NOMO-1 treated with dmso at 0.1 percent for 144 hours (cell line): ENCODE measurements at regions not wholly inside any gene's neighbourhood (a gene's known extent, or its start where the extent isn't known, plus 50 kb on each side); places are given as distances from the start of the nearest gene placed in this dataset.
"Not testable (repeated sequence)": the region's sequence is repeated elsewhere in the genome, so short reads cannot be mapped to it uniquely, and the experiment has no call there.

Source experiments
- DNase-seq: peaks from one replicate; lab custom pipeline; 2025; ENCODE audit not compliant: unreplicated experiment; lab: John Stamatoyannopoulos, UW

GRCh38 chr2:81389203-81389602 is 1084.7 kb upstream of the LRRTM1 start:
- no peak for DNase-seq

DNA sequence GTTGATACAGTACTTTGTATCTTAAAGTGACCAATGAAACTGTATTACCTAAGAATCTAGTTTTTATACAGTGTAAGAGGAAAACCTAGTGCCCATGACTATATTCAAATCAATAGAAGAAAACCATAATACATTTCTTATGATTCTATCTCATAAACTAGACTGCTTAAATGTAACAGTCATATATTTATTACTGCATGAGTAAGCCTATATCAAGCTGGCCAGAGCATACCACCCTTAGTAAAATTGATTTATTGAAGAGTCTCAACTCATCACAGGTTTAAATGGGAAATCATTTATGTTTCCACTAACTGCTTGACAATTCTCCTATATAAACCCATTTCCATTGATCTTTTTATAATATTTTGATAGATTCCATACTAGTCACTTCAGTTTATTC is 1059.2 kb upstream of the LRRTM1 start:
- DNase-seq = no peak

DNA sequence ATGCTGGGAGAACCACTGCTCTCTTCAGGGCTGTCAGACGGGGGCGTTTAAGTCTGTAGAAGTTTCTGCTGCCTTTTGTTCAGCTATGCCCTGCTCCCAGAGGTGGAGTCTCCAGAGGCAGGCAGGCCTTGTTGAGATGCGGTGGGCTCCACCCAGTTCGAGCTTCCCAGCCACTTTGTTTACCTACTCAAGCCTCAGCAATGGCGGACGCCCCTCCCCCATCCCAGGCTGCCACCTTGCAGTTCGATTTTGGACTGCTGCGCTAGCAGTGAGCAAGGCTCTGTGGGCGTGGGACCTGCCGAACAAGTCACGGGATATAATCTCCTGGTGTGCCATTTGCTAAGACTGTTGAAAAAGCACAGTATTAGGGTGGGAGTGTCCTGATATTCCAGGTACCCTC is 1057.9 kb upstream of the LRRTM1 start:
- DNase-seq = not testable (repeated sequence)

GRCh38 chr2:81355436-81355835 is 1050.9 kb upstream of the LRRTM1 start:
- no peak for DNase-seq

DNA sequence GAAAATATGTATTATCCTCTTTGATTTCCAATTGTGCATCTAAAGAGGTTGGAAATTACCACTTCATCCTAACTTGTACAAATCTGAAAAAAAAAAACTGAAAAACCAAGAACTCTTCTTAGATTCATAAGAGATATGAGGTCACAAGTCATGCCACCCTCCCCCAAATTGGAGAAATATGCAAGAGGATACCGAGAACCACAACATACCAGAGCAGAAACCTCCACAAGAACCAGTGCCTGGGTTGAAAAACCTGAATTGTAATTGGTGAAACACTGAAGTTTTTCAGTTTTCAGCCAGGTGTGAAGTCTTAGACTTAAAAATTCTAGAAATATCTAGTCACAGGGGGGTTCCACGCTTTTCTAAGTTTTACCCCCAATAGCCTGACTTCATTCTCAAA is 1029.5 kb upstream of the LRRTM1 start:
- DNase-seq = no peak

DNA sequence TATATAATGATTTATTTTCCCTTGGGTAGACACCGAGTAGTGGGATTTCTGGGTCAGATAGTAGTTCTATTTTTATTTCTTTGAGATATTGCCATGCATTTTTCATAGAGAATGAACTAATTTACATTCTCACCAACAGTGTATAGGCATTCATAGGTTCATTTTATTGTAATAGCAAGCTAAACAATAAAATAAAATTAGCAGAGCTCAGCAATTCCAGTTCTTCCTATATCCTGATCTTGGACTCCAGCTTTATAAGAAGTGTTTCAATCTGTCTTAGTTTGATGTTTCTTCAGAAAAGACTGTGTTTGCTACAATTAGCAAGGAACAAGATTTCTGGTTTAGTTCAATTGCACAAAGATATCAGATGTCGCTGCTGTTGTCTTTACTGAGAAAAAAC is 1024.4 kb upstream of the LRRTM1 start:
- no peak for DNase-seq

DNA sequence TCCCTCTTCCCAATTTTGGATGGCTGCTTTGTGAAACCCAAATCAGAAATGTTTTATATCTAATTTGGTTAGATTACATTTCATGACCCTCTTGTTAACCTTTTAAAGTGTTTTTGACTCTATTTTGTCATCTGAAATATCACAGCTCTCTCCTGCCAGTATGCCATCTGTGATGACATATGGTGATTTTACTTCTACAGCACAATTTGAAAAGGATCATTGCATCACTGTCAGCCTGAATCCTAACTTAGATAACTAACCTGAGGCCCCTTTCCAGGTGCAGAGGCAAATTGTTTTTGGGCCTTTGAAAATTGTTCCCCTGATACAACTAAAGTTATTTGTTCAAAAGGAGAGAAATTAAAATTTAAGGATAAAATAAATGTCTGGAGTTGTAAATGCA is 1023.4 kb upstream of the LRRTM1 start:
- no peak for DNase-seq

GRCh38 chr2:81324046-81324445 is 1019.5 kb upstream of the LRRTM1 start:
- DNase-seq = no peak

GRCh38 chr2:81304154-81304830 is 999.7 kb upstream of the LRRTM1 start:
- DNase-seq = no peak

GRCh38 chr2:81303321-81303720 is 998.8 kb upstream of the LRRTM1 start:
- no peak for DNase-seq

GRCh38 chr2:81299841-81300240 is 995.3 kb upstream of the LRRTM1 start:
- DNase-seq = no peak

GRCh38 chr2:81290846-81291245 is 986.3 kb upstream of the LRRTM1 start:
- no peak for DNase-seq

- DNase-seq = no peak
Observed at GRCh38 chr2:81283081-81283480, 978.5 kb upstream of the LRRTM1 start.

DNA sequence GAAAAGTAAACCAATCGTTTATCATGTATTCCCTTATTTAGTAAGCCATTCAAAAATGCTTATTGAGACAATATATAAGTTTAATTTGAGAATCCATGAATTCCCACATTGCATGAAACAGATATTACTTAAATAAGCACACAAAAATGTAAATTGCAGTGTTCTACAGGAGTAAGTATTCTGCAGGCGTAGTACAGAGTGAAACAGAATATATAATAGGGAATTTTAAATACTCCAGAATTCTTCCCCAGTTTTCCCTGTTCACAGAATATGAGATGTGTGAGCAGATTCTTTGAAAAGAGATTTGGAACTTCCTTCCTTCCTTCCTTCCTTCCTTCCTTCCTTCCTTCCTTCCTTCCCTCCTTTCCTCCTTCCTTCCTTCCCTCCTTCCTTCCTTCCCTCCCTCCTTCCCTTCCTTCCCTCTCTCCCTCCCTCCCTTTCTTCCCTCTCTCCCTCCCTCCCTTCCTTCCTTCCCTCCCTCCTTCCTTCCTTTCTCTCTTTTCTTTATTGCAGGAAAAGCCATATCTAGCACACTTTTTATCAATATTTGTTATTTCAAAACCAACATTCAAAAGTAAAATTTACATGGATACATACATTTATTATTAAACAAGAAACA is 977.7 kb upstream of the LRRTM1 start:
- no peak for DNase-seq

DNA sequence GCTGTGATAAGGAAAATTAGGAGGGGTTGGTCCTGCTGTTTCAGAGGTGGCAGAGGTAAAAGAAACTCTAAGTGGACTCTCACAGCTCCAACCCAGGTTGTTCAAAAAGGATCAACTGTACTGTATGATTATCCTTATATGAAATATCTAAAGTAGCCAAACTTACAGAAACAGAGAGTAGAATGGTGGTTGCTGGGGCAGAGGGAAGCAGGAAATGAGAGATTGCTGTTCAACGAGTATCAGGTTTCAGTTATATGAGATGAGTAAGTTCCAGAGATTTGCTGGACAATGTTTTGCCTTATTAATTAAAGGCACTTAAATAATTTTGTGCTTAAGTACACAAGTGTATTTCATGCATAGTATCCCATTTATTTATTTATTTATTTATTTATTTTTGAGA is 972.0 kb upstream of the LRRTM1 start:
- no peak for DNase-seq

GRCh38 chr2:81266106-81266505 is 961.6 kb upstream of the LRRTM1 start:
- DNase-seq = no peak

GRCh38 chr2:81263989-81264388 is 959.4 kb upstream of the LRRTM1 start:
- DNase-seq = no peak

DNA sequence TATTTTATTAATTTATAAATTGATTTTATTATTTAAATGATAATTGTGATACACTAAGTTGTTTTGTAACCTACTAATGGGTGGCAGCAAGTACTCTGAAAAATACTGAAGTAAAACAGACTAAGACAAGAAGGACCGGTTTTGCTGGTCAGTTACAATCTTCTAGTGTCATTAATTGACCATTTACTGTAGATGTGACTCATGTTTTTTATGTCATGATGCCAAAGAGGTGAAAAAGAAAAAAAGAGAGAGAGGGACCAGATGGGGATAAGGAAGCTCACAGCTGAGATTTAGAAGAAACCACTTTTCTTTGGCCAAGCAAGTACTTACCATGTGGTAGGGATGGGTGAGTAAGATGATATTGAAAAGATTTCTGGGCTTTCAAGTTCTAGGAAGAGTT is 955.8 kb upstream of the LRRTM1 start:
- no peak for DNase-seq

DNA sequence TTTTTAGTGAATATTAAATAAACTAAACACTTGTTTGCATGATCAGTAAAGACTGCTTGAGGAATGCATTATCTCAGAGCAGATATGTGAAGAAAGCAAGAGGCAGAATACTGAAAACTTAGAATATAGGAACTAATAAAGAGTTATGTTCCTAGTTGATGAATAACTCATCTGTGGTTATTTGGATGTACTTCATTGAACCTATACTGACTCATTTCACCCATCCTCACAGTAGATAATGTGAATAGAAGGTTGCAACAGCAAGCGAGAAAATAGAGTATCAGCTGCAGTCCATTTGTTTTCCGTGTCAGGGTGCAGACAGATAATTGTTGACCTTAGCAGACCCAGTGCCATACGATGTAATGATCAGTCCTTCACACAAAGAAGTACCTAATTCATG is 945.7 kb upstream of the LRRTM1 start:
- DNase-seq = no peak

DNA sequence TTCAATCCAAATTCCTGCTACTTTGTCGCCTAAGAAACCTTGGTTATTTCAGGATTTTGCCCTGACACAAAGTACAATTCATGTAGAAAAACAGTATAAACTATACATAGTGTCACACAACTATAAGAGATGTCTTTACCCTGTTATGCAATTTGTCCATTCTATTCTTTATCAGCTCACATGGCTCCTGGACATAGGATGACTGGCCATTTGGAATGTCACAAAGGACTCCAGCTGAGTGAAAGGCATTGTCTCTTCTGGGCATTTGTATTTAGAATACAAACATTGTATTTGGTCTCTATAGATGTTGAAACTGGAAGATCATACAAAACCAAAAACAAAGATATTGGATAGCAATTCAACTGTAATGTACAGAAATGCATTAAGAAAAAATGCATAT is 944.6 kb upstream of the LRRTM1 start:
- no peak for DNase-seq

DNA sequence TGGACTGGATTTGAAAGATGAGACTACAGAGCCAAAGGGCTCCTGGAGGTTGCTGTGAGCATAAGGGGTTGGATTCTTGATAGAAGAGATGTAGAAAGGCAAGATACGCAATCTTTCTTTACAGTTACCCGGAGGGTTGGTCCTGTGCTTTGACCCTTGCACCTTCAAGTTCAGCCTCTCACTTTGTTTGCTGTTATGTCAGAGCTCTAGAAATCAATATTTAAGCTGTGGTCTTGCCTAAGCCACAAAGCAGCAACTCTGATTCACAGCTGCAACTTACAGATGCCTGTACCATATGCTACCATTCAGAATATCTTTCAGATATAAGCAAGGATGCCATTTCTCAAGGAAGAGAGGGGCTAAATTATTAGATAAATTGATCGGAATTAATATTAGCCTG is 943.1 kb upstream of the LRRTM1 start:
- DNase-seq = no peak

GRCh38 chr2:81242501-81242900 is 937.9 kb upstream of the LRRTM1 start:
- DNase-seq = no peak

DNA sequence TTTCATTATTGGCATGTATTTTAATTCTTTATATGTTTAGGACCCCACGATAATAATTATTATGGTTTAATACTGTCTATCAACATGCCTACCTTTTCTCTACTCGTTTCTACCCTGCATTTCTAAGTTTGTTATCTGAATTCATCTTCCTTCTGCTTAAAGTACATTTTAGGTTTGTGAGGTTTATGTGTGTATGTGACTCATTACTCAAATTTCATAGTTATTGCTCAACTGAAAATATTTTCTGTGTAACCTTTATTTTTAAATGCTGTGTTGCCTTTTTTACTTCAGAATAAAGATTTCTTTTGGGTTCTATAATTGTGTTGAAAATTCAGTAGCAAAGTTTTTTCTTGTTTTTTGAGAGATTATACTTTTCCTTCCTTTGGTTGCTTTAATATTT is 933.9 kb upstream of the LRRTM1 start:
- no peak for DNase-seq
